ENCODE measurements at regions not wholly inside any gene's neighbourhood (a gene's known extent, or its start where the extent isn't known, plus 50 kb on each side); places are given as distances from the start of the nearest gene placed in this dataset.

DNA sequence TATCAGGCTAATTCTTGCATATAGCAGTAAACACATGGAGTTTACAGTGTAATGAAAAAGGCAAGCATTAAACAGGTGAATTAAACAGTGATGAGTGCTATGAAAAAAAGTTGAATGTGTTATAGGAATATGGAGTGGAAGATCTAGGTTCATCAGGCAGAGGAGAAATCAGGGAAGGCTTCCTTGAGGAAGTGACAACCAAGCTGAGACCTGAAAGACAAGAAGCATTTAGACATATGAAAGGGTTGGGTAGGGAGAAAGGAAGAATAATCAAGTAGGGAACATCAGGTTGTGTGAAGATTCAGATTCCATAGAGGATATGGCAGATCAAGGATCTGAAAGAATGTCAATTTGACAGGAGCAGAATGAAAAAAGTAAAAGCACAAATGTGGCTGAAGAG, 612.5 kb downstream of the PRELID2 start:
- DNase-seq (ENCODE audit: insufficient read length, low spot score) = no peak
- FAIRE-seq = no peak

DNA sequence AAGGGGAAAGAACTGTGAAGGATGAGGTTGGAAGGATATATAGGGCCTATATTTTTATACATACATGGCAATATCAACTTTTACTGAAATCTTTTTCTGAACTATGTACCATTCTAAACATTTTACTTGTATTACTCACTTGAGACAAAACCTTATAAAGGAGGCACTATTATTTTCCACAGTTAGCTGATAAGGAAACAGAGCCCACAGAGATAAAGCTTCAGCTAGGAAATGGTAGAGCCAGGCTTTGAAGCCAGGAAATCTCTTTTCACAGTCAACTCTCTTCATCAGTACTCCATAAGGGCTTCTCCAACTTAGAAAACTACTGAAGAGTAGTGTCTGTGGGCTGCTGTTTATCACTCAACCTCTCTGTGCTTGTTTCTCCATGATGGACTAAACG, 613.7 kb downstream of the PRELID2 start:
- DNase-seq (ENCODE audit: insufficient read length, low spot score) = no peak
- no peak for FAIRE-seq

DNA sequence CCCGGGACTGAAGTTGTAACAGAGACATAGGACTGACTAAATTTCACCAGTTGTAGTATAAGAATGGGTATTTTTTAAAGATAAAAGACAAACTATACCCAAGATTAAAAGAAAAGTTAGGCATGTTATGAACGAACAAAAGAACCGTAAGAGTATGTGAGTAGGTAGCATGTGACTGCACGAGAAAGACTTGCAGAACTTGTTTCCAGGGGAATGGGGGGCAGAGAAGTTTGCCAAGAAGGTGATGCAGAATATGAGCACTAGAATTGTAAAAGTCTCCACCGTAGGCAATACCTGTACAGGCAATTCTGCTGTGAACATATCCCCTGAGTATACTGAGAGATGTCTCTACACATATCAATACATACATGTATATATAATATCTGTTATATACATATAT, 614.7 kb downstream of the PRELID2 start:
- no peak for FAIRE-seq

DNA sequence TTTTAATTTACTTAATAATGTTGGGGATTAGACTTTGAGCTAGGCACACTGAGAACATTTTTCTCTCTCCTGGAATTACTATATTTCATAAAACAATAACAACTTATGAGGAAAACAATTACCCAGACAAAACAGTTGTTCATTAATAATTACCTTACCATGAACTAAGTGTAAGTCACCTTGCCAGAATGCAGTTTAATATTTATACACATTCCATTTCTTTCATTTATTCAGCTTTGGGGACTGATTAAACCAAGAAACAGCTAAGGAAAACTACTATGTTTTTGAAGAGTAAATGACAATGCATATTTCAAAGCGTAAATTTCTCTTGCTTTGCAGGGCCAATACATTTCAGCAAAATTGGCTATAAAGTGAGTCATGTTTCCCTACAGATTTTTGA, 616.2 kb downstream of the PRELID2 start:
- FAIRE-seq (no peak), DNase-seq (ENCODE audit: insufficient read length, low spot score) (no peak)

More for the DNA sequence above, 614.7 kb downstream of the PRELID2 start:
- no peak for DNase-seq (ENCODE audit: insufficient read length, low spot score)

DNA sequence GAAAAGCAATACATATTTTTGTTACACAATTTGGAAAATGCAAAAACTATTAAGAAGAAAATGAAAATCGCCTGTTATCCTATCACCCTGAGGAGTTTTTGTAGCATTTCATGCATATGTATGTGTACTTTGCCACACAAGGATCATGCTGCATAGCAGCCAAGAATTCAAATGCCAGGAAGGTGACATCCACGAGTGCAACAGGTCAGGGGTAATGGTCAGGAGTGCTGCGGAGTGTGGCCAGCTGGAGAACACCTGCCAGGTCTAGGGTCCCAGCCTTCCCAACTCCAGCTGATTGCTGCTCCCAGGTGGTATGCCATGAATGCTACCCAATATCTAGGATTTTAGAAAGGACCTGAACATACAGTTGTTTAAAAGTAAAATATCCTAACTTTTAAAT, 617.1 kb downstream of the PRELID2 start:
- DNase-seq (ENCODE audit: insufficient read length, low spot score) (no peak), FAIRE-seq (no peak)

DNA sequence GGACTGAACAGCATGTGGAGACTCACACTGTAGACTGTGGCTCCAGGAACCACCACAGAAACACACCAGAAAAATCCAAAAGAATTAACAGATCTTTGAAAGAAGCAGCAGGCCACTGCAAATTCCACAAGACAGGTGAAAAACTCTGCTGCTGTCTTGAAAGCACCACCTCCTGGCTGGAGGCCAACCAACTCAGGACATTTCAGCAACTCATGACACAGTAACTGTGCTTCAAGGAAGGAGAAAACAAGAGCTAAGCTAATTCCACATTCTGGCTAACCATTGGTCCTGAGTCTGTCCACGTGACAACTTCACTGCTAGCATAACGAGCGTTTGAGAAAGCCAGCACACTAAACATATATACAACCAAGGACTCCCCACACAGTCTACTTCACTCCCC, 625.1 kb downstream of the PRELID2 start:
- no peak for FAIRE-seq

DNA sequence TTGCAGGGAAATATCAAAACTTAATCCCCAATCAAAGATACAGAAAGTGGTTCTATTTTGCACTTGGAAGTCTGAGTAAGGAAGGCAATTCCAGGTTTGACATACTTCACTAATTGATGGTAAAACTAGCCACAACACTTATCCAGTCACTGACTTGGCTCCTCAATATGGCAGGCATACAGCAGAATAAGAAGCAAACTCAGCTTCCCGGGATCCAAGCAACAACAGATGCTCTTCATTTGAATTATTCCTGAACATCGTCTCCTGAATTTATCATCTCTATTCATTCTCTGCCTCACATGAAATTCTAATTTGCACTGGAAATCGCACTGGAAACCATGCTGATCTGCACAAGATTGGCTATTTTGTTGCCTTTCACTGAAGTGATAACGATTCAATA, 629.6 kb downstream of the PRELID2 start:
- FAIRE-seq = no peak

More for the DNA sequence above, 625.1 kb downstream of the PRELID2 start:
- DNase-seq (ENCODE audit: insufficient read length, low spot score) = no peak

DNA sequence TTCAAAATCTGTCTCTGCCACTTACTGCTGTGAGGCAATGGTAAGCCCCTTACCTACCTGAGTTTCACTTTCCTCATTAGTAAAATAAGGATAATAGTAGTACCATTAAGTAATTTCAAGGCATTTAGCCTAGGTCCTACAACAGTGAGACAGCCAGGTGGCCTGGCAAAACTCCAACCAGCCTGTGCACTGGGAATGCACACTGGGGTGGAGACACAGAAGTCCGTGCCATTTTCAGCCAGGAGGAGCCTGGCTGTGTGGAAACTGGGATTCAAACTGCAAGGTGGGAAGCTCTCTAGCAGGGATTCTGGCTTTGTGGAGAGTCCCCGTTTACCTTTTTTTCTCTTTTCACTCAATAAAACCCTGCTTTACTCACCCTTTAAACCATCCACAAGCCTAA, 630.4 kb downstream of the PRELID2 start:
- no peak for DNase-seq (ENCODE audit: insufficient read length, low spot score)
- FAIRE-seq = no peak

More for the DNA sequence above, 629.6 kb downstream of the PRELID2 start:
- DNase-seq (ENCODE audit: insufficient read length, low spot score) = no peak

DNA sequence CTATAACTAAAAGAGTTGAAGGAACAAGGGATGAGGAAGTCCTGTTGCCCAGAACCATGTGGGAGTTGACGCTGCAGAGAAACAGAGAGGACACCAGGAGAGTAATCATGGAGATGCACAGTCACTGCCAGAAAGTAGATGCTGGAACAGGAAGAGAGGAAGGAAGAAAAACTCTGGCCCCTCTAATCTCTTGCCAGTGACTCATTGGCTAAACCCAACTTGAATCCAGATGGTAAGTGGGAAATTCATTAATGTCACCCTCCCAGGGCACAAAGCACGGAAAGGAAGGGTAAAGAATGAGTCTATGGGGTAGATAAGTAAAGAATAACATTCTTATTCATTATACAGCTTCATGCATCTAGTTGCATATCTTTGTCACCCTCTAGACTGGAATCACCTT, 631.9 kb downstream of the PRELID2 start:
- no peak for FAIRE-seq
- no peak for DNase-seq (ENCODE audit: insufficient read length, low spot score)

DNA sequence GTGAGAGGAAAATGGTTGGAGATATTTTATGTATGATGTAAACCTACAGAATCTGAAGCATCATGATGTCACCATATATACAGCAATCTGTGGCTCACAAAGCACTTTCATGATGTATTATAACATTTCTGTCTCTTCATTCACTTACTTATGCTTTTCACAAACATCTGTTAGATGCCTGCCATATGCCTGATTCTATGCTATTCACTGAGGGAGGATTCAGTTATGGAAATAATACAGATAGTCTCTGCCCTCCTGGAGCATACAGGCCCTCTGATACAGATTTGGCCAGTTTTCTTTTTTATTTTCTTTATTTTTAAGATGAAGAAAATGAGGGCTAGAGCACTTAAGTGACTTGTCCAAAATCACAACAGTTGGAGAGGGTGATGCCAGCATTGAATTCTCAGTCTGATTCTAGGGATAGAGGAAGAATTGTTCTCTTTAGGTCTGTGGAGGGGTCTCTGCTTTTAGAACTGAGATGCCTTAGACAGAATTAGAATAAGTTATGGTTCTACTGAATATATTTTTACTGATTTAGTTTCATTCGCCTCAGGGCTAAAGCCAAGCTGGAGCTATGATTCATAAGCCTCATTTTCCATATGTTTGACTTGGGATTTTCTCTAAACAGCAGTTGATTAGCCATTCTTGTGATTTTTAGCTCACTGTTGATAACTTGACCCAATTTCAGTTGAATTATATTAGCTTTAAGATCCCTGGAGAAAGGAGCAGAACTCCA, 636.4 kb downstream of the PRELID2 start:
- FAIRE-seq = no peak
- DNase-seq (ENCODE audit: insufficient read length, low spot score) = no peak

DNA sequence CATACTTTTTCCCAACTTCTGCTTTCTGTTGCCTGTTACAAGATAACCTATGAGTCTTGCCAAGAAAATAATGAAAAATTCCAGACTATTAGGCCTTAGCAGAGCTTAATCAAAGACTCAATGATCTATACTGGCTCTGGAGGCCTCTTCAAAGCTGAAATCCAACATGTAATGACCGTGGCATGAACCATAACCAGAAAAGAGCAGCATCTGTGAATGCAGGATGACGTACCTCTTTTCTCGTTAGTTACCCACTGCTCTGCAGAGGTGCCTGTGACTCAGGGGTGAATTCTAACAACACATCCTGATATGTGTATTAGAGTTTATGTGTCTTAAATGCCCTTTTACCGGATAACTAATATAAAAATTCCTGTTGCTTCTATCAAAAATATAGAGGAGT, 645.4 kb downstream of the PRELID2 start:
- FAIRE-seq = no peak
- no peak for DNase-seq (ENCODE audit: insufficient read length, low spot score)

DNA sequence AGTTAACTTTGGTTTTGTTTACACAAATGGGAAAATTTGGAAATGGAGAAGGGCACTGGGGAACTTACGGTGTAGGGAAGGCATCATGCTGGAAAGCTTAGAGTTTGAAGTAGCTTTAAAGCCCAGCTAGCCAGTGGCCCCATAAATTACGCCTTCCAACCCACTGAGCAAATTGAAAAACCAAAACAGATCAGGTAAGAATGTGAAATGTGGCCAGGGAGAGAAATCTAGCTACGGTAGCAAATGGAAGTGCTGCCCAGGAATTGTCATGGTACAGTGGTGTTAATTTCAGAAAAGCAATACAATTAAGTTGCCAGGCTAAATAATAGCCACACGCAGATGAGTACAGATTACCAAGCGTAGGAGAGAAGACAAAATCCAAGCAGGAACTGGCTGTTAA, 654.8 kb downstream of the PRELID2 start:
- DNase-seq (ENCODE audit: insufficient read length, low spot score) (no peak), FAIRE-seq (no peak)

DNA sequence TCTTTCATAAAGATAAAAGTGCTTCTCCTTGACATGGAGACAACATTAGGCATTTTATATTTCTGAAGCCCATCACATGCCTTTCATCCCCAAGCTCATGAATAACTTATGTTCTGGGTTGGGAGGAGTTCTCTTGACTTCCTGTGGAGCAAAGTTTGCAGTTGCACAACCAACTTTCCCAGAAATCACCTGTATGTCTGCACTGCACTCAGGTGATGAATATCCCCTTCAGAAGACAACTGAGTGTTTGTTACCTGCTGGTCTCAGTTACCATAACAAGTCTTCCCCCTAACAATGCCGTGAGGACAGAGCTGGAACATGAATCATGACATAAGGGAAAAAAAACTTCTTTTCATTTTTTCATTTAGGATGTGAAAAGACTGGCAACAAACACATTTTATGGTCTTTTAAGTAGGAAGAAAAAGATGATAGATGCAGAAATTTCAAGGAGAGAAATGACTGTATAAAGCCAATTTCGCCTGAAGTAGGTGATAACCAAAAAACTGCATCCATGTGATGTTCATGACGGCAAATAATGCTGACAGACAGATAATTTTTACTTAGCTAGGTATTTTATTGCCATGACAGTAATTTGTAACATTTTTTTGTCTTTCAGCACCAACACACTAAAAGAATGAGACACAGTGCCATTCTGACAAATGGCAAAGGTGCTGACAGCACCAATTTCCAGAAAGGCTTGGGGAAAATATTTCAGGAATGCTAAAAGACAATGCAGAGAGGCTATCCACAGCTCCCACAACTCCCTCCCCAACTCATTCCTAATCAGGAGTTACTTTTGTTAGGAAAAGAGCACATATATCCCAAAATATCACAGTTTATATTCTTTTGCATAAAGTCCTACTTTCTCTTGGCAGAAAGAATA, 656.3 kb downstream of the PRELID2 start:
- DNase-seq (ENCODE audit: insufficient read length, low spot score) = no peak

DNA sequence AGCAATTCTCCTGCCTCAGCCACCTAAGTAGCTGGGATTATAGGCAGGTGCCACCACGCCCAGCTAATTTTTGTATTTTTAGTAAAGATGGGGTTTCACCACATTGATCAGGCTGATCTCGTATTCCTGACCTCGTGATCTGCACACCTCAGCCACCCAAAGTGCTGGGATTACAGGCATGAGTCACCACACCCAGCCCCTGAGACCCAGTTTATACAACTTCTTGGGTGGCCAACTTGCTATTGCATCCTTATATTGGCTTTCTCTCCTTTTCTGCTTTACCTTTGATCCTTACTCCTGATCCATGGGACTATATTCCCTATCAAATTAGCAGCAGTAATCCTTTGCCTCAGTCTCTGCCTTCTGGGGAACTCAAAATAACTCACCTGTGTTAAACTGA, 659.1 kb downstream of the PRELID2 start:
- no peak for DNase-seq (ENCODE audit: insufficient read length, low spot score)
- no peak for FAIRE-seq

More for the DNA sequence above, 656.3 kb downstream of the PRELID2 start:
- no peak for FAIRE-seq

DNA sequence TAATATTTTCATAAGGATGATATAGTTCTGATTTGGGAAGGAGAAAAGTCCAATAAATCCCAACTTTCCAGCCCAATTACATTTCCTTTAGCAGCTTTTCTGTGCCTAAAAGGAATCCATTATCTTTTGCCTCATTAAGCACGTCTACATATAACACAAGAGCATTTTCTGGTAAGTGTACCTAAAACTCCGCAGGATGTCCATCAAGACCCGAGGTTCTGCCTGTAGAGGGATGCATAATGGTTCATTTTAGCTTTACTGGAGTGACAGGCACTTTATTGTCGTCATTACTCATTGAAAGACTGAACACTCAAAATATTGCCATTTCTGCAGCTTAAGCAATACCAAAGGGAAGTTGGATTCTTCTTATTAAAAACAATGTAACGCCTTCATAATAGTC, 669.0 kb downstream of the PRELID2 start:
- DNase-seq (ENCODE audit: insufficient read length, low spot score) (no peak), FAIRE-seq (no peak)

DNA sequence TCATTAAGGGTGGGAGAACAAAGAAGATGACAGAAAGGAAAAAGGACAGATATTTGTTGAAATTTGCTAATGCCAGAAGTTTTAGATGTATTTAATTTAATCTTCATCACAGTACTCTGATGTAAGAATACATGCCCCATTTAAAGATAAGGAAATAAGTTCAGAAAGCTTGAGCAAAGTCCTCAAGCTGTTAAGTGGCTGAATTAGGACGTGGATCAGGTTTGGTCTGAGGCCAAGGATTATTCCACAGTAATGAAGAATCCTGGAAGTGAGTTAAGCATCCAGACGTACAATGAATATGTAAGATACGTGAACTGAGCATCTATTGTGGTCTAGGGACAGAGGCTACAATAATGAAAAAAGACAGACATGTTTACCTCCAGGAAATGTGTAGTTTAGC, 671.3 kb downstream of the PRELID2 start:
- FAIRE-seq (no peak), DNase-seq (ENCODE audit: insufficient read length, low spot score) (no peak)

DNA sequence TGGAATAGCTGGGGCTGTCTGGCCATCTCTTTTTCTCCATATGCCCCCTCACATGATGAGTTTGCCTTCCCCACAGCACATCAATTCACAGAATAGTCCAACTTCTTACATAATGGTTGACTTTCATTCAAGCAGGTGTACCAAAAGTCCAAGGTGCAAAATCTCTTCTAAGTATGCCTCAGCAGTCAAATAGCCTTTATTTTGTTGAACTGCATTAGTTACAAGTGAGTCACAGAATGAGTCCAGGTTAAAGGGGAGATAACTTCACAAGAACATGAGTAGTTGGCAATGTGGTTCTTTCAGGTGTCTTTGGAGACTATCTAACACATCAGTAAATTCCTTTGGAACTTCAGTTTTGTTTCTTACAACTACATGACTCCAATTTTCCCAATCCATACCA, 672.5 kb downstream of the PRELID2 start:
- DNase-seq (ENCODE audit: insufficient read length, low spot score) (no peak), FAIRE-seq (no peak)

DNA sequence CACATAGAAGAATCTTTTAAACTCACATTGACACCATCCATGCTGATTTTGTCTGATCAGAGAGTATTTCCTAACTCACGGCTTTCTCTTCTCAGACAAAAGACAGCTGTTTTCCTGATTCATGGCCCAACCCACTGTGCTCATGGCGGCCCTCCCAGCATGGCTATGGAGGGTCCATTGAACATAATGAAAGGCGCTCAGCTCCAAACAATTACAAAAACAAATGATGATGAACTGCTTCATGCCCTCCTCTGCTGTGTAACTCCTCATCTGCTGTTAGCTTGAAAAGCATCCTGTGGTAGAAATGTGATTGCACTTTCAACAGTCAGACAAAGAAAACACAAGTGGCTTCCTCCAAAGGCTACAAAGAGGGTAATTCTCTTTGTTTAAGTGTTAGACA, 673.8 kb downstream of the PRELID2 start:
- DNase-seq (ENCODE audit: insufficient read length, low spot score) = no peak
- no peak for FAIRE-seq

DNA sequence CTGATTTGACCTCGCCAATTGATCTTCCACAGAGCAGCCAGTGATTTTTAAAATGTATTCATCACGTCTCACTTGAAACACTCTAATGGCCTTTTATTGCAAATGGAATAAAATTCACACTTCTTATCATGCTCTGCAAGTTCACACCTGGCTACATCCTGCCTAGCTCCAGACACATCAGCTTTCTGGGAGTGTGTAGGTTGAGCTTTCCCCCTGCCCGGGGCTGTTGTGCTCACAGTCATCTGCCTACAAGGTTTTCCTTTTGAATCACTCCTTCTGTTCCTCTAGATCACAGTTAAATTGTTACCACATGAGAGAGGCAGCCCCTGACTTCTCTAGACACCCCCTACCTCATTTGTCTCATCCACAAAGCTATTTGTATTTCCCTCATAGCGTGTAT, 674.5 kb downstream of the PRELID2 start:
- FAIRE-seq (no peak), DNase-seq (ENCODE audit: insufficient read length, low spot score) (no peak)

DNA sequence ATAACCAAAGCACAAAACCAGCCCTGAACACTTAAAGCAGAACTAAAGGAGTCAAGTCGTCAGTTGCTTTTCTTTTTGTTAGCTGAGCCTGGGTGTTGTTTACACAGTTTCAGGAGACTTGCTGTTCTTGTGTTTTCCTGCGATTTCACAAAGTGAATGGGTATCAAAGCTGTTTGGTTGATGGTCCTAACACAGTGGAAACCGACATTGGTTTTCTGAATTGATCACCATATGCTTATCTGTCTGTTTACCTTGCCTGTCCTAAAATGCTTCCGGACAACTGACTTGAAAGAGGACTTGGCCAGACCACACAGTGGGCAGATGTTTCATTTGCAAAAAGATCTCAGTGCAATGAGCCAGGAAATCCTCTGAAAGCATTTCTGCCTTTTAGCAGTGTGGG, 676.4 kb downstream of the PRELID2 start:
- FAIRE-seq = no peak
- no peak for DNase-seq (ENCODE audit: insufficient read length, low spot score)

DNA sequence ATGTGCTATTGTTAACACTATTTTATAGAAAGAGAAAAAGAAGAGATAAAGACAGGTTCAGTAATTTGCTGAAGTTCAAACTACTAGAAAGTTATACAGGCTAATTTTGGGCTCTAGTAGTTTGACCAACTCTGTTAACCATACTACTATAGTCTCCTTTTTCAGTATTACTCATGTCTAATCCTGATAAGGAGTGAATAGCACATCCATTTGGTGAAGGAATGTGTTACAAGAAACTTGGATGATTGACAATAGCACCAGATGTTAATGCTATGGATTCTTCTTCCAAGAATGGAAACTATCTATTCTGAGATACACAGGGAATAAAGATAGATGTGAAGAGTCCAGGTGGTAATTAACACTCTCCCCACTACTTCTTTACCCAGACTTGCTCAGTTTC, 677.3 kb downstream of the PRELID2 start:
- FAIRE-seq = no peak

DNA sequence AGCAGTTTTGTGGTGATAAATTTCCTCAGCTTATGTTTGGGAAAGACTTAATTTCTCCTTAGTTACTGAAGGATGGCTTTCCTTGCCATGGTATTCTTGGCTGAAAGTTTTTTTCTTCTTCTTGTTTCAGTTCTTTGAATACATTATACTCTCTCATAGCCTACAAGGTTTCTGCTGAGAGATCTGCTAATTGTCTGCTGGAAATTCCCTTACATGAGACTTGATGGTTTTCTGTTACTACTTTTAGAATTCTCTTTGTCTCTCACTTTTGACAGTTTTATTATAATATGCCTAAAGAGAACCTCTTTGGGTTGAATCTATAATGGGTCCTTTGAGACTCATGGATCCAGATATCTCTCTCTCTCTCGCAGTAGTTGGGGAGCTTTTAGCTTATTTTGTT, 693.6 kb downstream of the PRELID2 start:
- FAIRE-seq = no peak
- no peak for DNase-seq (ENCODE audit: insufficient read length, low spot score)

More for the DNA sequence above, 677.3 kb downstream of the PRELID2 start:
- no peak for DNase-seq (ENCODE audit: insufficient read length, low spot score)
